HG02981 (cell line): ENCODE measurements at regions not wholly inside any gene's neighbourhood (a gene's known extent, or its start where the extent isn't known, plus 50 kb on each side); places are given as distances from the start of the nearest gene placed in this dataset.

ENCODE experiments used
- ATAC-seq: cut with Tn5 transposase; IDR thresholded peaks from one replicate; pipeline ENCODE4 v1.9.1; 2021; ENCODE audit warnings: mild to moderate bottlenecking, moderate library complexity; ENCODE audit not compliant: unreplicated experiment

DNA sequence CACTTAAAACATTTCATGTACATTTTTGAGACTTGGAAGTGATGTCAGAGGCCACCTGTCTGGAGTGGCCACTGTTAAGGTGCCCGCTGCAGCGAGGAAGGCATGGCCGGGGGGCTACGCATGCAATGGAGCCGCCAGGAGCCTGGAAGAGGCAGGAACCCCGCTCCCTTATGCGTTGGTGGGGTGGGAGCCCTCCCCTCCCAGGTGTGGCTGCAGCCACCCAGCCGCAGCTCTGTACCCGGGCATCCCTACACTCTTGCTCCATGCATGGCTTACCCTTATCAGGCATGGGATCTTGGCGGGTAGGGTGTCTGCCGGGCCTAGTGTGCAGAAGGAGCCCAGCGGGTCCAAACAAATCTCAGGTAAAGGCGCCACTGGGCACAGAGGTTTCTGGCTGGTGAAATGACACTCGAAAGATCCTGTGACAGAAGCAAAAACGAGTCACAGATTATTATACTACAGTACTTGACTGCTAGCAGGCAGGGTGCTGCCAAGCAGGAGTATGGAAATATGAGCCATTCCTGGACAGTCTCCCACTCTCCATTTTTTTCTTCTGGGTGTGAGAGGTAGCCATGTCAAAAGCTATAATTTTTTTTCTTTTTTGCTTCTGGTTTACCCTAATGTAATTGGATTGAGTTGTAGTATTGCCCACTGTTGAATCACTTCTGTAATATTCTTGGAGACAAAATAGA, 1606.3 kb upstream of the MIR17HG start:
- no peak for ATAC-seq

DNA sequence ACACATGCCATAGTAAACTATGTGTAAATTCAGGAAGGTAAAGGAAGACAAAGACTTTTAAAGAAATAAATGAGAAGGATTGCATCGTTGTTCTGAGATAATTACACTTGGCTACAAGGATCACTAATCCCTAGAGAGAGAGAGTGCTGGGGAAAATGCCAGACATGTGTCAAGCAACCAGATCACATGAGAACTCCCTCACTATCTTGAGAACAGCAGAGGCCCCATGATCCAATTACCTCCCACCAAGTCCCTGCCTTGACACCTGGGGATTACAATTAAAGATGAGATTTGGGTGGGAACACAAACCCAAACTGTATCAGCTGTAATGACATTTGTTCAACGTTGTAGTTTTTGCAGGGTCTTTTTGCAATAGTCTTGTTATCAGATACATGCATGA, 1600.9 kb upstream of the MIR17HG start:
- ATAC-seq: no peak

DNA sequence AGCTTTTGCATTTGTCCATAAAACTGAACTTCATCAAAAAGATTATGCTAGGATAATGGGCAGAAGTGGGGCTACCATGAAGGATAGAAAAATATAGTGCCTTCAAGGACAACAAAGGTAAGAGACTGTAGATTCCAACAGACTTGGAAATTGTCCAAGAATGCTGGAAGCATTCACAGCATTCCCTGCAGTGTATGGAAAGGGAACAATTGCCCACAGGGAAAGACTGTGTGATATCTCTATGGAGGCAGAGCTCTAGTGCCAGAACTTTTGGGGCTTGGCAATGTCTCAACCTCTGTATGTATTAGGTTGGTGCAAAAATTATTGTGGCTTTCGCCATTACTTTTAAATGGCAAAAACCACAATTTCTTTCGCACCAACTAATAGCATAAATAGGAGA, 1598.8 kb upstream of the MIR17HG start:
- ATAC-seq: no peak

DNA sequence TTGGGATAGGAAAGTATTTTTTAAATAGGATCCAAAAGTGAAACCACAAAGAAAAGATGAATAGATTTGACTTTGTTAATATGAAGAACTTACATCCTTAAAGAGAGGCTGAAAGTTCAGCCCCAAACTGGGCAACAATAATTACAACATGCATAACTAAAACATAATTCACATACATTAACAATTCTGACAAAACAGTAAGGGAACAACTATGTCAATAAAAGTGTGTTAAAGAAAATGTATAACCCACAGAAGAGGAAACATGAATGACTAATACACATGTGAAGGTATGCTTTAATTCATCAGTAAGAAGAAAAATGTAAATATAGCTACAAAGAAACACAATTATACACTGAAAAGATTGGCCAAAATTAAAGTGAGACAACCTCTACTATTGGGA, 1597.6 kb upstream of the MIR17HG start:
- no peak for ATAC-seq

DNA sequence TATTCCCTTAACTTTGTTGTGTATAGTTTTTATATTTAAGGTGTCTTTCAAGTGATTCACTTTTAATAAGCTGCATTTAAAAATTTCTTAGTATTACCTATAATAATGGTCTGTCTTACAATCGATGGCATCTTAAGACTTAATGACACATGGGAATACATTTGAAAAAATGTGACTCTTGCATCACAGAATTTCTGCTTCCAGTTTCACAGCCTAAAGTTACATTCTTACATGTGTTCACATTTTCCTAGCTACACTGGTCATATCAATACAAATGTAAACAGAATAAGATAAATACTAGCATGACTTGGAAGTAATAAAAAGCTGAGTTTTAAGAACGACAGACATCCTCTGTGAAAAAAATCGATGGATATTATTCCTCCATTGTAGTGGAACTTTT, 1597.1 kb upstream of the MIR17HG start:
- ATAC-seq: no peak

DNA sequence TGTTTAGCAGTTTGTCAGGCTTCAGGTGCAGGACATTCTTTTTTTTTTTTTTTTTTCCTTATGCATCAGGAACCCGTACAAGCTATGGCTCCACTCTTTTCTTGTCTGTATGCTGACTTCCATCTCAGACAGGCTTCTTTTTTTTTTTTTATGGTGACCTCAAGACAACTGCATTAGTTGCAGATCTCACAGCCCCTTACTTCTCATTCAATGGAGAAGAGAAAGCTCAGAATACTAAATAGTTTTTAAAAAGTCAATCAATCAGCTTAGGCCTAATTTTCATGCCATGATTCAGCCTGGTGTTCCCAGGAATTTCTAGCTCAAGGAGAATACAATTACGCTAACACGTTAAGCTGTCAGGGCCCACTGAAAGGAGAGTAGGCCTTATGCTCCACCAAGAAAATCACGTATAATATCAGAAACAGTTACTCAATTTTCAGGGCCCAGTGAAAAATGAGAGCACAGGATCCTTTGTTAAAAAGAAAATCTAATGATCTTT, 1596.0 kb upstream of the MIR17HG start:
- no peak for ATAC-seq

DNA sequence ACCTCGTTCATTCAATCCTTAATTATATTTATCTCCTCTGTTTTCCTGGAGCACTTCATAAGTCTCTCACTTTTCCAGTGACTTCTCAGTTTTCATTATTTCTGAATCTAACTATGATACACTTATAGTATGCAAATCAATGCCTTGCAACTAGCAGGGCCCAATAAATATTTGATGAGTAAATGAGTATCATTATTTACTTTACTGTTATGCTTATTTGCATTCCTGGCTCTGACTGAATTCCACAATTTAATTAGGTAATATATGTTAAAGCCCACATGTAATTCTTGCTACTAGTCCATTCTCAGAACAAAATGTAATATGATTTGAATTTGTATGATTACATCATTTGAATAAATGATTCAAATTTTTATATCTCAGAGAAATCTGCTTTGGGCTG, 1595.1 kb upstream of the MIR17HG start:
- no peak for ATAC-seq

DNA sequence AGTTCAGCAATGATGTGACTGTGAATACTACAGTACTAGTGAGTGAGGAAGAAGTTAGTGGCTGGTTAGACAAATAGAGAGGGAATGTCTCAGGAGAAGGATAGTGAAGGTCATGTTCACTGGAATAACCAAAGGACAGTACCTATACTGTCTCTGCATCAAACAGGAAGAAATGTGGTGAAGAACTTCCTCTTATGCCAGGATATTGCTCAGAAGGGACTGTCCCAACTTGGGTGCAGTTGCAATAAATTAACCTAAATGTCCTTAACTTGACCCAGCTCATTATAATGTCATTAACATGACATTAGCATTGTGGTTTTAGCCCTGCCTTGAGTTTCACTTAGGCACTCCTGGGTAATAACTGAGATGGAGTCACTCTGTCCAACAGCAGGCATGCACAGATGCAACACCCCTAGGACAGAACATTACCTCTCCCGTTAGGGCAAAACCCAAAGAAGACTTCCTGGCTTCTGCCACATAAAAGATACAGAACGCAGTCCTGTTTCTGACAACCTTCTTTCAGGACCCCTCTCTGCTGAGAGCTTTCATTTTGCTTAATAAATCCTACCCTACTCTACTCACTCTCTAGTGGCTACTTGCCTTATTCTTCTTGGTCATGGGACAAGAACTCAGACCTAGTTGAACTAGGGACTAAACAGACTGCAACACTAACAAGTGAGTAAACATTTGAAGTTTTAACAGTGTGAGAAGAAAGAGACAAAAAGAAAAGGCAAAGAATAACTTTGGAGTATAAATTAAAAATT, 1591.6 kb upstream of the MIR17HG start:
- no peak for ATAC-seq

DNA sequence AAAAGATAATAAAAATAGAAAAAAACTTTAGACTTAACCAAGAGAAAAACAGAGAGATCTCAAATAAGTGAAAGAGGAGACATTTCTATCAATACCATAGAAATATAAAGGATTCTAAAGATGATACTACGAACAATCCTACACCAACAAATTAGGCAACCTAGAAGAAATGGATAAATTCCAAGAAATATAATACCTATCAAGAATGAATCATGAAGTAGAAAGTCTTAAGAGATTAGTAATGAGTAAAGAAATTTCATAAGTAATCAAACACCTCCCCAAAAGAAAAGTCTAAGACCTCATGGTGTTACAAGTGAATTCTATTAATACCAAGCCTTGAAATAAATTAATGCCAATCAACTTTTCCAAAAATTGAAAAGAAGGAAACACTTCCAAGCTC, 1584.5 kb upstream of the MIR17HG start:
- ATAC-seq: no peak

DNA sequence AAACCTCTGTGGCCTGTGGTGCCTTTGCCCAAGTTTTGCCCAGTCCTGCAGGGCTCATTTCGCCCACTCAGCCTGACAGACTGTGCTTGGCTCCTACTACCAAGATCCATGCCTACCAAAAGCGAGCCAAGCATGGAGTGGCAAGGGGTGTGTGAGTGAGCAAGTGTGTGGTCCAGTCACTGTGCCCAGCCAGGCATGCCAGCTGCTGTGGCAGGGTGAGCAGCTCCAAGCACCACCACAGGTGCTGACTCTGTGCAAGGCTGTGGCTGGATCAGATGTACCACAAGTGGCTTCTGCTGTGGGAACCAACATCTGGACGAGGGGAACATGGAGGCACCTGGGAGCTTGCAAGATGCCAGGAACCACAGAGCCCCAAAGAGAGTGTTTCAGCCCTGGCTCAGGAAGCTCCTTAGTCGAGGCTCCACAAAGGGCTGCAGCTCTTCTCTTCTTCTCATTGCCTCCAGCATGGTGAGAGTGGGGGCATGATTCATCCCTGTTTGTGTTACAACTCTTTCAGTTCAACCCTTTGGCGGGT, 1564.2 kb upstream of the MIR17HG start:
- ATAC-seq: no peak

DNA sequence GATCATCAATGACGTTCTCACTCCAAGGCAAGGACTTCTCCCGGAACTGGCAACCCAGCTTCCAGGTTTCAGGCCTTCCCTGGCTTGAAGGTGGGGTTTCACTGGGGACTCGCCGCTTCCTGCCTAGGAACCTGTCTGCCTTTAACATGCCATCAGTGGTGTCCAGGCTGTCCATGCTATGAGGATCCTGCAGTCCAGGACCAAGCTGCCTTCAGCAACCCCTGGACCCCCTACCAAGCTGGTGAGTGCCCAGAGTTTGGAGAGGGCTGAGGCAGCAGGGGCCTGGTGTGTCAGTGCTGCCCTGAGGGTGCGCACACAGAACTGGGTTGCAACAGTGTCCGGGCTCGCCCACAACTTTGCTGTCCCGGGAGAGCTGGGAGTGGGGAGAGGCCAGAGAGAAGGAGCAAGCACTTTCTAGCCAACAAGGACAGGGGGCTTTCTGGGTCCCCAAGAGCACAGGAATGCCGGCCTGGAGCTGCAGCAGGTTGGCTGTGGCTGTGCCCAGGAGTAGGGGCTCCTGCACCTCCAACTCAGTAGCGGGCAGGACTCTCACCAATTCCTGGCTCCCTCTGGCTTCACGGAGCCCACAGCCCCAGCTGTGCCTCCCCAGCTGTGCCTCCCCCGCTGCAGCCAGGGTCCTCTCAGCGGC, 1563.2 kb upstream of the MIR17HG start:
- no peak for ATAC-seq

DNA sequence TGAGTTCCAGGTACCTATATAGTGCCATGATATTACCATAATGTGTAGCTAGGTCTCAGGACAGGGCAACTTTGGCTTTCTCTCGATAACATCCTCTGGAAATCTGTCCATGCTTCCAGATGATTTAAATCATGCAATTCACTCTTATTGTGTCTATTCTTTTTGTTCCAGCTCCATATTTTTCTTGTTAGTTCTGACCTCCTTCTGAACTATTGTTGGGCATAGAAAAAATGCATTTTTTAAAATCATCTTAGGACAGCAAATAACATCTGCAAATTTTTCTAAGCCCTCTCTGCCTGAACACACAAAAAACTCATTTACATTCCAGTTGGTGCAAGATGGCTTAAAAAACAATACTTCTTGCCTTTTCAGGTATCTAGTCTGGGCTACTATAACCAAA, 1561.0 kb upstream of the MIR17HG start:
- no peak for ATAC-seq

DNA sequence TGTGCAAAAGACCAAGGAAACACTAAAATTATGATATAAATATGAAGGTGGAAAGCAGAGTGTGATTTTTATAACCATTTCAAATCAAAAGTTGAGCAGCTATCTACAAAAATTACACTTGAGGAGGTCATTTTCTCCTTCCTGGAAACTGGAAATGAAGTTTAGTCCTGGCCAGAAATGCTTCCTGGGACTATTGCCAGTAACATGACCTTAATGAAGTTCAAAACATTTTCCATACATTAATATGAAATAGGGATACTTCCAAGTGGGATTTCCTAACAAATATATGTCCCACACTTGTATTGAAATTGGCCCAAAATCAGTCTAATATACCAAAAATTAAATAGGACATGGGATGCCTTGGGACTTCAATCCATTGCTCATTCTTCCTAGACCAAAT, 1556.8 kb upstream of the MIR17HG start:
- no peak for ATAC-seq

DNA sequence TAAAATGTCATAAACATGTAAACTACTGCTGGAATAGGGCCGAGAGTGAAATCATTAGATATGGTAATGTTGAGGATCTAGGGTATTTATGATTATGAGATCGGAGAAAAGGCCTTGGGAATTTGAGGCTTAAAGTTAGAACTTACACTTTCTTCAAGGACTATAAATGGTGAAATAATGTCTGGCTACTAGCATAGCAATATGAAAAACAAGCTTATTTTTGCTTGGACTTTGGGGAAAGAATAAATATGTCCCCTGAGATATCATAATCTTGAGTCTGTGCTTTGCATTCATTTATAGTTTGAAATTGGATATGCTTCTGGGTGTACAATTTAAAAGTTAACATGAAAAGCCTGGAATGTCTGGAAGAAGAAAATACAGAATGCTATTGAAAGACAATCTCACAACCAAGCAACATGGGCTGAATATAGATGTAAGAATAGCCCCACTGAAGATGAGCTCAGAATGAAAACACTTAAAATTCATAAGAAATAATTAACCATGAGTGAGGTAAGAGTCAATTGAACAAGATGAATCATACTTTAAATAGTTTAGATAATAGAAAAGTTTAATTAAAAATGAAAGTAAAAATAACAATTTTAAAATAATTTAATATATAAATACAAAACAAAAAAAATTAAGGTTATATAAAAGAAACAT, 1555.4 kb upstream of the MIR17HG start:
- ATAC-seq: no peak

DNA sequence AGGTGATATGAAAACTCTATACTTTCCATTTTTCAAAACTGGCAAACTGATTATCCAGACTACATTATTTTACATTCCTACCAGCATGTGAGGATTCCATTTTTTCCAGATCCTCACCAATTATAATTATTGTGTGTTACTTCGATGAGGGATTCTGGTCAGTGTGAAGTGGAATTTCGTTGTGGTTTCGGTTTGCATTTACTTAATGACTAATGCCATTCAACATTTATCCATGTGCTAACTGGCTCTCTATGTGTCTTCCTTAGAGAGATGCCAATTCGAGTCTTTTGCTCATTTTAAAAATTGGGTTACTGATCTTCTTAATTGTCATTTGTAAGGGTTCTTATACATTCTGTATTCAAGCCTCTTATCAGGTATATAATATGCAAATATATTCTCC, 1551.3 kb upstream of the MIR17HG start:
- no peak for ATAC-seq

DNA sequence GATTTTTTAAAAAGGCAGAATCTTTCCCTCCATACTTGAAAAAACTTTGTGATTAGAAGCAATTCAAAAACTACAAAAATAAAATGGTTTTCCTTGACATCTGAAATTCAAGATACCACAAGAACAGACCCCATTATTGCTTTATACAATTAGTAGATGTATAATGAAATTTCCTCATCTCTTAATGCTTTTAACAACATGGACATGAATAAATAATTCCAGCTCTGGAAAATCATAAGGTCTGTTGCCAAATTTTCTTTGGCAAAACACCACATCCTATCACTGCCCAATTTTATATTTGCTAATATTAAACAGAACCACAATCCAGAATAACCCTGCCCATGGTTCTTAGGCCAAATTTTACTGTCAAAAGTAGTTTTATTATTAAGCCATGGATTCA, 1543.6 kb upstream of the MIR17HG start:
- ATAC-seq: no peak

DNA sequence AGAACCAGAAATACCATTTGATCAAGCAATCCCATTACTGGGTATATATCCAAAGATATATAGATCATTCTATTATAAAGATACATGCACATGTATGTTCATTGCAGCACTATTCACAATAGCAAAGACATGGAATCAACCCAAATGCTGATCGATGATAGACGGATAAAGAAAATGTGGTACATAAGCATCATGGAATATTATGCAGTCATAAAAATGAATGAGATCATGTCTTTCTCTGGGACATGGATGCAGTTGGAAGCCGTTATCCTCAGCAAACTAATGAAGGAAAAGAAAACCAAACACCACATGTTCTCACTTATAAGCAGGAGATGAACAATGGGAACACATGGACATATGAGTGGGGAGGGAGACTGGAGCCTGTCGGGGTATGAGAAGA, 1540.9 kb upstream of the MIR17HG start:
- ATAC-seq: no peak

DNA sequence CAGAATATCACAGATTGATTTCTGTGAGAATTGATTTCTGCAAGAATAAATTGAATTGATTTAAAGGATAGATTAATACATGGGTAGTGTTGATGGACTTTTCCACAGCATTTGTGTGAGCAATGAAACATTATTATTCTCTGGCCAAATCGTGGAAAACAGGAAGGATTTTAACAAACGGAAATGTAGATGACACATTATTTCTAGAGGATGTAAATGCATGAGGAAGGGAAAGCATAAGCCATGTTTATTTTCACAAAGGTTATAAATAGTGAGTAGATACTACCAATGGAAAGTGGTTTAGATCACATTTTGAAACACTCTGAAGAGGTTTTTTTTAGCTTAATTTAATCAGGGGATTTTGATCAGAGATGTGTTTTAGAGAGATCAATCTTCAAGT, 1534.6 kb upstream of the MIR17HG start:
- no peak for ATAC-seq

DNA sequence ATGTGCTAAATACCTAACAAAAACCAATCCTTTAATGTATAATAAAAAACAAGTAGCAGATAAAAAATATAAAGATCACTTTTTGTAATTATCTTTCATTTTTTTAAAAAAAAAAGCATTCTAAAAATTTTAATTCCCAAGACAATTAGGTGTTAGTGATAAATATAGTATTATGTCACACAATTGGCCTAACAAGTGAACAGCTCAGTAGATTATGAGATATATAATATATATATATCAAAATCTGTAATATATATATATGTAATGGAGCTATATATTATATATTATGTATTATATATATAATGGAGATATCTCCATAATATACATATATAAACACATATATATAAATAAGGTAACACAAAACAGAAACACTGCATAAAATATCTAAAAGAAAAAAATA, 1531.1 kb upstream of the MIR17HG start:
- ATAC-seq: no peak

DNA sequence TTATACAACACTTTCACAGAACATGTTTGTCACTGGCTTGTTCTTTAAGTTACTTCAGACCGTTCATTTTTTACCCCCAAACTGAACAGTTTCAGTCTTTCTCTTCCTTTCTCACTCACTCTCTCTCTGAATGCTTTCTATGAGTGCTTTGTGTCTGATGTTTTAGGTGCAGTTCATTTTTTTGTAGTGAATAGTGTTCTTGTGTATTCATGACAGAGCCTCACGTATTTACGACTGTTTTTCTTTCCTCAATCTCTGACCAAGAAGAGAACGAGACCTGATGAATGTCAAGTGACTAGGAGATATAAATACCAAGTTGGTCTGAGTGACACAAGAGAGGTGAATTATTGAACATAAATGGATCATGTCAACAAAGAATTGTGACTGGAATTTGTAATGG, 1525.0 kb upstream of the MIR17HG start:
- ATAC-seq: no peak

DNA sequence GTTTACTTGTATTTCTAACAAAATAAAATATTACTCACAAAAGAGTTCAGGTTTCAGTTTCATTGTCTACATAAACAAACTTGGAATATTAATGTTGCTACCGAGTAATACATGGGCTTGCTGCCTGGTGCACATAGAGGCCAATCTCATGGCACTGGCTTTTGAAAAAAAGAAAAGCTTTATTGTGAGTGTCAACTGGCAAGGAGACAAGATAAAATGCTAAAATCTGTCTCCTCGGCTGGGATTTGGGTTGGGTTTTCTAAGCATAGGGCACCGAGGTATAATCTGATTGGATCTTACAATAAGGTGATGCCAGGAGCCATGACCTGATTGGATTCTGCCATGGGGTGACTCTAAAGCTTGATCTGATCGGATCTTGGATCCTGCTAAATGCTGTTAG, 1519.9 kb upstream of the MIR17HG start:
- ATAC-seq: no peak
